Superior temporal gyrus (tissue), 1 donor: ENCODE measurements at regions not wholly inside any gene's neighbourhood (a gene's known extent, or its start where the extent isn't known, plus 50 kb on each side); places are given as distances from the start of the nearest gene placed in this dataset.
A peak's percentile ranks its signal among the peaks of the same experiment; 100 is the strongest.

Source experiments
- DNase-seq: peaks from one replicate; pipeline ENCODE4 v3.0.0-alpha.2; 2016; ENCODE audit errors: extremely low spot score

- DNase-seq = no peak
Observed at GRCh38 chr18:46265196-46266156, 161.3 kb downstream of the HAUS1 start.

- no peak for DNase-seq
Observed at GRCh38 chr18:46266473-46266872, 162.3 kb downstream of the HAUS1 start.

GRCh38 chr18:46268671-46269070, 164.5 kb downstream of the HAUS1 start:
- no peak for DNase-seq

- no peak for DNase-seq
Observed at GRCh38 chr18:46269275-46269674, 165.1 kb downstream of the HAUS1 start.

GRCh38 chr18:46271488-46271887, 167.3 kb downstream of the HAUS1 start:
- no peak for DNase-seq

- no peak for DNase-seq
Observed at GRCh38 chr18:46273861-46274260, 169.7 kb downstream of the HAUS1 start.

- no peak for DNase-seq
Observed at GRCh38 chr18:46274266-46274665, 170.1 kb downstream of the HAUS1 start.

- no peak for DNase-seq
Observed at GRCh38 chr18:46275370-46275769, 171.2 kb downstream of the HAUS1 start.

GRCh38 chr18:46276748-46277147, 172.6 kb downstream of the HAUS1 start:
- DNase-seq = no peak

- DNase-seq = no peak
Observed at GRCh38 chr18:46278481-46279465, 174.6 kb downstream of the HAUS1 start.

GRCh38 chr18:46279673-46280072, 175.5 kb downstream of the HAUS1 start:
- no peak for DNase-seq

- peak; percentile 87 for DNase-seq
Observed at GRCh38 chr18:46281185-46282176, 177.3 kb downstream of the HAUS1 start.

- DNase-seq = no peak
Observed at GRCh38 chr18:46282177-46282570, 178.0 kb downstream of the HAUS1 start.

GRCh38 chr18:46282646-46283045, 178.5 kb downstream of the HAUS1 start:
- DNase-seq = no peak

- DNase-seq = peak; percentile 39
Observed at GRCh38 chr18:46283268-46283667, 179.1 kb downstream of the HAUS1 start.

GRCh38 chr18:46283895-46284295, 179.7 kb downstream of the HAUS1 start:
- no peak for DNase-seq

GRCh38 chr18:46289463-46289862, 185.3 kb downstream of the HAUS1 start:
- no peak for DNase-seq

GRCh38 chr18:46289931-46290330, 185.7 kb downstream of the HAUS1 start:
- no peak for DNase-seq

GRCh38 chr18:46290440-46291020, 186.3 kb downstream of the HAUS1 start:
- no peak for DNase-seq

GRCh38 chr18:46291149-46291548, 187.0 kb downstream of the HAUS1 start:
- no peak for DNase-seq

GRCh38 chr18:46293742-46294181, 189.6 kb downstream of the HAUS1 start:
- no peak for DNase-seq
